Mammary epithelial cell (primary cell): ENCODE measurements at regions not wholly inside any gene's neighbourhood (a gene's known extent, or its start where the extent isn't known, plus 50 kb on each side); places are given as distances from the start of the nearest gene placed in this dataset.

Experiments
- CTCF ChIP-seq, 2 donors: IDR thresholded peaks in 1 of 2; conservative IDR thresholded peaks in 1 of 2; 2 replicates each; pipeline ENCODE4 v1.5.1; 2011 to 2012; ENCODE audit warnings: inconsistent platforms in 2 of 2, low read length in 2 of 2, mild to moderate bottlenecking in 2 of 2, control low read depth in 1 of 2, low read depth in 1 of 2; ENCODE audit not compliant: insufficient read depth in 1 of 2; ENCODE audit errors: extremely low read depth in 1 of 2
- EZH2 ChIP-seq: IDR thresholded peaks from 2 replicates; pipeline ENCODE4 v1.6.1; 2012; ENCODE audit warnings: low read length, inconsistent platforms, borderline replicate concordance

- TF ChIP-seq EZH2 (no peak), CTCF (conservative IDR thresholded peaks at IDR 0.05 in 1 of 2, IDR thresholded peaks at IDR 0.05 in 1 of 2; ENCODE audit: extremely low read depth in 1 of 2, insufficient read depth in 1 of 2, low read depth in 1 of 2, low read length in 2 of 2) (no peak)
Observed at GRCh38 chr4:35506161-35506560, 738.2 kb downstream of the ARAP2 start.
